Lower leg skin (tissue), 4 donors: ENCODE measurements at regions not wholly inside any gene's neighbourhood (a gene's known extent, or its start where the extent isn't known, plus 50 kb on each side); places are given as distances from the start of the nearest gene placed in this dataset.

Experiments
- DNase-seq, 2 donors: peaks; one replicate each; pipeline ENCODE4 v3.0.0-alpha.2; 2019; ENCODE audit warnings: low spot score in 2 of 2
- H3K4me3 ChIP-seq: fragments of 200-600 bp; sonication (generic); 2 replicates; pipeline ENCODE4 v1.5.1; 2017; ENCODE audit warnings: mild to moderate bottlenecking, low read depth; ENCODE audit not compliant: poor library complexity, severe bottlenecking
- POLR2A ChIP-seq, 2 donors: fragments of 450-650 bp; IDR thresholded peaks; one replicate each; pipeline ENCODE4 v1.6.1; 2016 to 2017; ENCODE audit warnings: antibody characterized with exemption in 2 of 2, mild to moderate bottlenecking in 1 of 2, moderate library complexity in 1 of 2
- WGBS, 2 donors: methylation state at CpG; one replicate each; pipeline ENCODE4 v1.1.5; 2018; 5-methylcytosine and 5-hydroxymethylcytosine counted together
- intact Hi-C: fragments of 100-400 bp; cut with DNase I; formaldehyde crosslinking; loops from one replicate; pipeline ENCODE4 v1.15.0; 2023; ENCODE audit warnings: low total_unique reads
- TF ChIP-seq, protein P1 (sequence below), 3 donors: fragments of 450-650 bp; IDR thresholded peaks; one replicate each; pipeline ENCODE4 v1.5.1; 2016; ENCODE audit warnings: antibody characterized with exemption in 3 of 3, mild to moderate bottlenecking in 3 of 3, moderate library complexity in 2 of 3

DNA sequence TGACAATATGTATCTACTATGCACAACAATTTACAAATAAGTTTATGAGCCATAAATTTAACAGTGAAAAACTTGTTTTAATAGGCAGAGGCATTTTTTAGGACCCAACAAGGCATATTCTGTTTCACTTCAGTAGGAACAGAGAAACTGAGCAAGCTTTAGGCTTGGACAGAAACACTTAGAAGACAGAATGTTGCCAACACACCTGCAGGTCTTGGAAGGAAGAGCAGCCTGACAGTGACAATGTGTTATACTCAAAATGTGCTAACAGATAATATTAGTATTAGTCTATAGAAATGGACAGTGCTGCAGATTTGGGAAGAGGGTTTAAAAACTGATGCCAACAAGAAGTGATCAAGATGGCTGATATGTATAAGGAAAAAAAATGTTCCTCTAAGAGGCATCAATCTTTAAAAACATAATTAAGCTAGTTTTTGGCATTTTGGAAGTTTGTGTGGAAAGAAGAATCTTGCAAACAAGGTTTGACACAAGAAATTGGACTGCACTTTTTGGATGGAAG lies 297.1 kb upstream of the FSIP2 start:
- no peak for TF ChIP-seq POLR2A (IDR thresholded peaks at IDR 0.05)
- TF ChIP-seq, protein P1, sequence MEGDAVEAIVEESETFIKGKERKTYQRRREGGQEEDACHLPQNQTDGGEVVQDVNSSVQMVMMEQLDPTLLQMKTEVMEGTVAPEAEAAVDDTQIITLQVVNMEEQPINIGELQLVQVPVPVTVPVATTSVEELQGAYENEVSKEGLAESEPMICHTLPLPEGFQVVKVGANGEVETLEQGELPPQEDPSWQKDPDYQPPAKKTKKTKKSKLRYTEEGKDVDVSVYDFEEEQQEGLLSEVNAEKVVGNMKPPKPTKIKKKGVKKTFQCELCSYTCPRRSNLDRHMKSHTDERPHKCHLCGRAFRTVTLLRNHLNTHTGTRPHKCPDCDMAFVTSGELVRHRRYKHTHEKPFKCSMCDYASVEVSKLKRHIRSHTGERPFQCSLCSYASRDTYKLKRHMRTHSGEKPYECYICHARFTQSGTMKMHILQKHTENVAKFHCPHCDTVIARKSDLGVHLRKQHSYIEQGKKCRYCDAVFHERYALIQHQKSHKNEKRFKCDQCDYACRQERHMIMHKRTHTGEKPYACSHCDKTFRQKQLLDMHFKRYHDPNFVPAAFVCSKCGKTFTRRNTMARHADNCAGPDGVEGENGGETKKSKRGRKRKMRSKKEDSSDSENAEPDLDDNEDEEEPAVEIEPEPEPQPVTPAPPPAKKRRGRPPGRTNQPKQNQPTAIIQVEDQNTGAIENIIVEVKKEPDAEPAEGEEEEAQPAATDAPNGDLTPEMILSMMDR (IDR thresholded peaks at IDR 0.05), result no peak

DNA sequence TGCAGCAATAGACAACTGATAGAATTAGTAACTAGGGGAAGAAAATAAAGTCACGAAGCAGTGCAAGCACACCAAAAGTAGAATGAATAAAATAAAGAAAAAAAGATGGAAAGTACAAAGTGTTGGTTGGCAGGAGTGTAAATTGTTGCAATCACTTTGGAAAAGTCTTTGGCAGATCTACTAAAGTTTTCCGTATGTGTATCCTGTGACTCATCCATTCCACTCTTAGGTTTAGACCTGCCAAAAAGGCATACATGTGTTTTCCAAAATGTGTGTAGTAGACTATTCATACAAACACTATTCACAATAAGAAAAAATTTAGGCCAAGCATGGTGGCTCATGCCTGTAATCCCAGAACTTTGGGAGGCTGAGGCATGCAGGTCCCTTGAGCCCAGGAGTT lies 282.1 kb upstream of the FSIP2 start:
- no peak for DNase-seq
- intact Hi-C loops, result no loop called here
- no peak overlapping the region for H3K4me3 ChIP-seq
- WGBS, 2 donors, result 25 to 28% methylated on average over 2 of the region's 2 CpGs
- no peak for TF ChIP-seq POLR2A (IDR thresholded peaks at IDR 0.05)
- TF ChIP-seq, protein P1 (IDR thresholded peaks at IDR 0.05), result no peak

More for the DNA sequence above, 297.1 kb upstream of the FSIP2 start:
- intact Hi-C loops, result no loop called here
- DNase-seq, result no peak
- H3K4me3 ChIP-seq, result no peak overlapping the region

DNA sequence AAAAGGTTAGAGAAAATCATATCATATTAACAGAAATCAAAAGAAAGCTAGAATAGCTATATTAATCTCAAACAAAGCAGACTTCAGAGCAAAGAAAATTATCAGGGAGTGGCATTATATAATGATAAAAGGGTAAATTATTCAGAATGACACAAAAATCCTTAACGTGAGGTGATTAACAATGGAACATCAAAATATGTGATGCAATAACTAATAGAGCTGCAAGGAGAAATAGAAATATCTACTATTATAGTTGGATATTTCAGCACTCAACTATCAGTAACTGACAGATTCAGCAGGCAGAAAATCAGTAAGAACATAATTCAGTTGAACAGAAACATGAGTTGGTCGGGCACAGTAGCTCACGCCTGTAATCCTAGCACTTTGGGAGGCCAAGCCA lies 275.1 kb upstream of the FSIP2 start:
- H3K4me3 ChIP-seq, result no peak overlapping the region
- intact Hi-C loops, result no loop called here
- DNase-seq, result no peak
- TF ChIP-seq POLR2A (IDR thresholded peaks at IDR 0.05), result no peak
- TF ChIP-seq, protein P1 (IDR thresholded peaks at IDR 0.05), result no peak
- 85 to 88% methylated on average over 3 of the region's 3 CpGs for WGBS, 2 donors

DNA sequence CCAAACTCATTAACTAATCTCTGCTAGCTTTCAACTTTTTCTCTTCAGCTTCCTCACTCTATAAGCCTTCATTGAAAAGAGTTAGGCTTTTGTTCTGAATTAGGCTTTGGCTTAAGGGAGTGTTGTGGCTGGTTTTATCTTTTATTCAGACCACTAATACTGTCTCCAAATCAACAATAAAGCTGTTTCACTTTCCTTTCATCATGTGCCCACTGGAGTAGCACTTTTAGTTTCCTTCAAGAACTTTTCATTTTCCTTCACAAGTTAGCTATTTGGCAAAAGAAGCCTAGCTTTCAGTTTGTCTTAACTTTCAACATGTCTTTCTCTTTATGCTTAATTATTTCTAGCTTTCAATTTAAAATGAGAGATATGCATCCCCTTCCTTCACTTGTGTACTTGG lies 271.7 kb upstream of the FSIP2 start:
- DNase-seq, result no peak
- TF ChIP-seq, protein P1 (IDR thresholded peaks at IDR 0.05), result no peak
- TF ChIP-seq POLR2A (IDR thresholded peaks at IDR 0.05), result no peak
- H3K4me3 ChIP-seq, result no peak overlapping the region
- intact Hi-C loops, result no loop called here

DNA sequence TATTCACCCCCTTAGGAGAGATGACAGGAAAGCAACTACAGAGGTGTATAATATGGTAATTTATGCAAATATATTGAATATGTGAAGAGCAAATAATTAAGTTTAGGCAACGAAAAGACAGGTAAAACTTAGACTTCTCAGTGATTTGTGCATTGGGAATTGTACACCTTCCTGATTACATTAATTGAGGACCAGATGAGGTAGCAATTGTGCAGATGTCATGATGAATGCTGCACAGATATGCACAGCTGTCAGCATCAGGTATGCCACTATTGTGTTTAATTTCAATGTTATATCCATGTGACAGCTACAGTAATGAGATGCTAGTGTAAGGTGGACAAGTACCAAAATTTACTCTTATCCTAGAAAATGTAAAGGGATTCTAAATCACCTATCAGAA lies 267.2 kb upstream of the FSIP2 start:
- no peak for TF ChIP-seq POLR2A (IDR thresholded peaks at IDR 0.05)
- TF ChIP-seq, protein P1 (IDR thresholded peaks at IDR 0.05), result no peak
- DNase-seq, result no peak
- intact Hi-C loops, result no loop called here
- no peak overlapping the region for H3K4me3 ChIP-seq
- 70 to 85% methylated on average over 1 of the region's 1 CpG for WGBS, 2 donors

DNA sequence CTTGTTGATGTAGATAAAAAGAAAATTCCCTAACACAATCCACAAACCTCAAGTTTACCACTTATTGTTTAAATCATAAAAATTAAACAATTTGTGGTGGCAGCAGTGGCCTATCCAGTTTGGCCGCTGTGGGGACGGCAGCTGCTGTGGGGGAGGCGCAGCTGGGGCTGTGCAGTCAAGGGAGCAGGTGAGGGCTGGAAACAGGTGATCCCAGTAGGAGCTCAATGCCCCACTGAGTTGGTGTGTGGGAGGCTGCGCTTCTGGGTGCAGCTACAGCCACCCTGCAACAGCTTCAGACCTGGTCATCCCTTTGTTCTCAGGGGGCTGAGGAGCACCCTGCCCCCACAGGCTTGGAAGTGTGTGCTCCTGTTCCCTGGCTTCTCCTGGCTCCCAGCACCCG lies 266.0 kb upstream of the FSIP2 start:
- 89% methylated on average over 5 of the region's 5 CpGs for WGBS, 2 donors
- no peak overlapping the region for H3K4me3 ChIP-seq
- TF ChIP-seq, protein P1 (IDR thresholded peaks at IDR 0.05), result no peak
- TF ChIP-seq POLR2A (IDR thresholded peaks at IDR 0.05), result no peak
- DNase-seq, result no peak
- intact Hi-C loops, result no loop called here
